Pancreas (tissue), 10 donors: ENCODE measurements at regions not wholly inside any gene's neighbourhood (a gene's known extent, or its start where the extent isn't known, plus 50 kb on each side); places are given as distances from the start of the nearest gene placed in this dataset.

ENCODE experiments used
- ATAC-seq, 4 donors: fragments of 200-7000 bp; cut with Tn5 transposase; one replicate each; pipeline versions ENCODE4 v1.8.0 to v1.9.1; 2020; ENCODE audit warnings: mild to moderate bottlenecking in 4 of 4, moderate library complexity in 4 of 4
- DNase-seq, 6 donors: peaks; one replicate each; pipeline ENCODE4 v3.0.0-alpha.2; 2020
- FAIRE-seq: peaks from 2 replicates; lab custom pipeline; 2012; peaks lifted over from hg19 to GRCh38; lab: Jason Lieb, UNC
- H3K27ac ChIP-seq, 4 donors: fragments of 200-600 bp; sonication (generic); 1 replicate in 3 of 4; 2 replicates in 1 of 4; pipeline versions ENCODE4 v1.5.0 to v1.8.0; 2020
- H3K27me3 ChIP-seq, 4 donors: fragments of 200-600 bp; one replicate each; pipeline ENCODE4 v1.8.0; 2021
- H3K36me3 ChIP-seq, 3 donors: fragments of 200-600 bp; sonication (generic) in 1 of 3; one replicate each; pipeline versions ENCODE4 v1.5.0 to v1.8.0; 2020 to 2021
- H3K4me1 ChIP-seq, 3 donors: fragments of 200-600 bp; one replicate each; pipeline ENCODE4 v1.8.0; 2021
- H3K4me3 ChIP-seq, 4 donors: fragments of 200-600 bp; sonication (generic) in 2 of 4; one replicate each; pipeline versions ENCODE4 v1.5.0 to v1.8.0; 2020 to 2021
- H3K9me3 ChIP-seq, 4 donors: fragments of 200-600 bp; one replicate each; pipeline ENCODE4 v1.8.0; 2021
- CTCF ChIP-seq, 4 donors: fragments of 200-600 bp; sonication (generic) in 3 of 4; IDR thresholded peaks; one replicate each; pipeline versions ENCODE4 v1.5.0 to v1.8.0; 2021; ENCODE audit warnings: antibody characterized with exemption in 4 of 4
- WGBS, 2 donors: extraction: QIAGEN DNeasy Blood & Tissue Kit; methylation state at CpG; one replicate each; pipeline ENCODE4 v1.1.7; 2013; 5-methylcytosine and 5-hydroxymethylcytosine counted together
- intact Hi-C, 3 donors: fragments of 100-400 bp; cut with DNase I; formaldehyde crosslinking; loops; one replicate each; pipeline versions ENCODE4 v1.11.1 to v1.14.2; 2022
- donor health status: healthy with polysubstance abuse.
- donor health status: DM: no; HTN: no; CAD: no; lungs with moderate emphysema.
- donor health status: DM: no; HTN: no; CAD: no.
- donor health status: control.
- donor health status: control.
- donor health status: Bipolar disorder and iron deficiency.
- donor health status: DM: yes; HTN: yes; CAD: no.
- donor health status: DM: no; HTN: no; CAD: no.
- donor health status: DM: no; HTN: no; CAD: no.
- donor health status: DM: yes; HTN: yes; CAD: no.

- Histone ChIP-seq H3K9me3 (no peaks in the 10 kb centered on the region), H3K4me3 (no peak overlapping the region), H3K27me3 (no peaks in the 10 kb centered on the region), H3K27ac (no peak overlapping the region), H3K4me1 (no peaks in the 10 kb centered on the region), H3K36me3 (no peaks in the 10 kb centered on the region)
- ATAC-seq = no peak
- no peak for DNase-seq
- WGBS, 2 donors = 48 to 53% methylated on average over 3 of the region's 3 CpGs
- intact Hi-C loops = no loop called here
- FAIRE-seq = no peak
- no peak for TF ChIP-seq CTCF (IDR thresholded peaks at IDR 0.05)
Measured at GRCh38 chr13:104993708-104994107, 1541.8 kb downstream of the EFNB2 start.

GRCh38 chr13:104987621-104988020 lies 1547.8 kb downstream of the EFNB2 start:
- H3K4me3 ChIP-seq = no peak overlapping the region
- DNase-seq = no peak
- H3K4me1 ChIP-seq = no peaks in the 10 kb centered on the region
- ATAC-seq = no peak
- H3K27ac ChIP-seq = no peak overlapping the region
- H3K36me3 ChIP-seq = no peaks in the 10 kb centered on the region
- H3K27me3 ChIP-seq = no peaks in the 10 kb centered on the region
- WGBS, 2 donors = 72 to 78% methylated on average over 5 of the region's 5 CpGs
- intact Hi-C loops = no loop called here
- no peak for TF ChIP-seq CTCF (IDR thresholded peaks at IDR 0.05)
- H3K9me3 ChIP-seq = no peaks in the 10 kb centered on the region
- no peak for FAIRE-seq

GRCh38 chr13:104984296-104984818 lies 1551.1 kb downstream of the EFNB2 start:
- FAIRE-seq (no peak), ATAC-seq (peak in 2 of 4 donors; percentile 41 to 65), DNase-seq (peak in 1 of 6 donors; percentile 12)
- 12 to 13% methylated on average over 2 of the region's 2 CpGs for WGBS, 2 donors
- no peak for TF ChIP-seq CTCF (IDR thresholded peaks at IDR 0.05)
- Histone ChIP-seq H3K4me3 (no peak overlapping the region), H3K27ac (no peak overlapping the region), H3K36me3 (no peaks in the 10 kb centered on the region), H3K27me3 (no peaks in the 10 kb centered on the region), H3K9me3 (no peaks in the 10 kb centered on the region), H3K4me1 (no peaks in the 10 kb centered on the region)
- intact Hi-C loops = no loop called here

DNA sequence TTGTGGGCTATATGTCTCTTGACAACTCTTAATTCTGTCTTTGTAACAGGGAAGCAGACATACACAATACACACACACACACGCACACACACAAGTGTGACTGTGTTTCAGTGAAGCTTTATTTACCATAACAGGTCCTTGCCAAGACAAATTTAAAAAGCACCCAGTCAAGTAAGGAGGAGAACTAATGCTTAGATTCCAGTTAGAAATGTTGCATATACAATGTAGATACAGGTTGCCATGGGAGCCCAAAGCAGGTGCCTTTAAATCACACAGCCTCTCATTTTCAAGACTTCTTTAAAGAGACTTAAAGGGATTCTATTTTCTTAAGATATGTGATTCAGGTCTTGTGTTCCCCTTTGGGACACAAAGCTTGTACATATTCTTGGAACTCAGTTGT lies 1551.9 kb downstream of the EFNB2 start:
- 68 to 75% methylated on average over 1 of the region's 1 CpG for WGBS, 2 donors
- DNase-seq = no peak
- TF ChIP-seq CTCF (IDR thresholded peaks at IDR 0.05) = no peak
- Histone ChIP-seq H3K9me3 (no peaks in the 10 kb centered on the region), H3K4me1 (no peaks in the 10 kb centered on the region), H3K27ac (no peak overlapping the region), H3K27me3 (no peaks in the 10 kb centered on the region), H3K4me3 (no peak overlapping the region), H3K36me3 (no peaks in the 10 kb centered on the region)
- ATAC-seq = no peak
- intact Hi-C loops = no loop called here
- no peak for FAIRE-seq

GRCh38 chr13:104980586-104980985 lies 1554.9 kb downstream of the EFNB2 start:
- FAIRE-seq = no peak
- no peaks in the 10 kb centered on the region for H3K9me3 ChIP-seq
- H3K27me3 ChIP-seq = no peaks in the 10 kb centered on the region
- DNase-seq = no peak
- no peak overlapping the region for H3K27ac ChIP-seq
- no peak for TF ChIP-seq CTCF (IDR thresholded peaks at IDR 0.05)
- no peak overlapping the region for H3K4me3 ChIP-seq
- no peaks in the 10 kb centered on the region for H3K4me1 ChIP-seq
- intact Hi-C loops = no loop called here
- WGBS, 2 donors = 36 to 42% methylated on average over 2 of the region's 2 CpGs
- no peak for ATAC-seq
- no peaks in the 10 kb centered on the region for H3K36me3 ChIP-seq
